HepG2 (cell line): ENCODE measurements at regions not wholly inside any gene's neighbourhood (a gene's known extent, or its start where the extent isn't known, plus 50 kb on each side); places are given as distances from the start of the nearest gene placed in this dataset.

Experiments
- ATAC-seq: fragments of 200-7000 bp; cut with Tn5 transposase; 3 replicates; pipeline ENCODE4 v1.9.1; 2020; ENCODE audit warnings: mild to moderate bottlenecking, moderate library complexity
- BruUV-seq: library from RNA; stranded (reverse); fragments of 400-500 nt; replicated peaks from 2 replicates; lab custom pipeline; 2021; lab: Mats Ljungman, UMichigan
- CTCF ChIA-PET: fragments of 300-600 bp; formaldehyde crosslinking; extraction: SDS; loops from one replicate; lab custom pipeline; 2021; ENCODE audit warnings: low total read pairs, inconsistent platforms, low intra/inter-chr PET ratio; lab: Yijun Ruan, JAX
- POLR2A ChIA-PET: fragments of 350-600 bp; sonication (Branson Sonifier 250); formaldehyde crosslinking; loops from one replicate; lab custom pipeline; 2020; ENCODE audit warnings: antibody characterized with exemption, inconsistent platforms; lab: Yijun Ruan, JAX
- DNase-seq: peaks from one replicate; pipeline ENCODE4 v3.0.0-alpha.2; 2015; ENCODE audit warnings: low spot score
- FAIRE-seq: peaks from 3 replicates; lab custom pipeline; 2011; peaks lifted over from hg19 to GRCh38; lab: Jason Lieb, UNC
- H2AFZ ChIP-seq: one replicate; pipeline ENCODE4 v1.6.1; 2011; ENCODE audit warnings: low read length, inconsistent platforms
- H3K27ac ChIP-seq: fragments of 300-600 bp; 3 replicates; pipeline ENCODE4 v1.8.0; 2011; ENCODE audit warnings: mixed run types, mild to moderate bottlenecking, mixed read lengths, low read length, inconsistent platforms; ENCODE audit not compliant: insufficient read depth; ENCODE audit errors: extremely low read length
- H3K27me3 ChIP-seq, 2 experiments: fragments of 200-600 bp in 1 of 2; 2 replicates in 1 of 2; 3 replicates in 1 of 2; pipeline versions ENCODE4 v1.6.0 to v1.8.0; 2011; ENCODE audit warnings: low read length in 2 of 2, mild to moderate bottlenecking in 2 of 2, moderate library complexity in 2 of 2, inconsistent platforms in 1 of 2; ENCODE audit not compliant: insufficient read depth in 2 of 2, control insufficient read depth in 1 of 2
- H3K36me3 ChIP-seq, 2 experiments: fragments of 200-600 bp in 1 of 2; replicated peaks in 1 of 2; 2 replicates in 1 of 2; 3 replicates in 1 of 2; pipeline versions ENCODE4 v1.5.1 to v1.8.0; 2011; ENCODE audit warnings: low read length in 2 of 2, inconsistent platforms in 1 of 2; ENCODE audit not compliant: insufficient read depth in 2 of 2, control insufficient read depth in 1 of 2
- H3K4me1 ChIP-seq: 2 replicates; pipeline ENCODE4 v1.5.1; 2012; ENCODE audit warnings: low read length, inconsistent platforms; ENCODE audit not compliant: insufficient read depth
- H3K4me2 ChIP-seq: 2 replicates; pipeline ENCODE4 v1.6.0; 2011; ENCODE audit warnings: low read depth, low read length, inconsistent platforms
- H3K4me3 ChIP-seq, 3 experiments: fragments of 200-600 bp in 1 of 3; sonication (generic), shearing (Covaris generic) in 1 of 3; replicated peaks in 1 of 3; 2 replicates each; pipeline ENCODE4 v1.5.1; 2011 to 2016; ENCODE audit warnings: low read length in 3 of 3, inconsistent platforms in 2 of 3, low read depth in 2 of 3, mild to moderate bottlenecking in 2 of 3, control low read depth in 1 of 3, mixed read lengths in 1 of 3; ENCODE audit not compliant: insufficient read depth in 1 of 3
- H3K79me2 ChIP-seq: one replicate; pipeline ENCODE4 v1.6.1; 2011; ENCODE audit warnings: low read length, inconsistent platforms; ENCODE audit not compliant: insufficient read depth
- H3K9ac ChIP-seq: 2 replicates; pipeline ENCODE4 v1.6.0; 2011; ENCODE audit warnings: mild to moderate bottlenecking, low read depth, low read length, inconsistent platforms; ENCODE audit not compliant: insufficient read depth
- H3K9me3 ChIP-seq: 2 replicates; pipeline ENCODE4 v1.5.1; 2012; ENCODE audit warnings: mild to moderate bottlenecking, low read length
- H4K20me1 ChIP-seq: 2 replicates; pipeline ENCODE4 v1.6.0; 2011; ENCODE audit warnings: inconsistent platforms, mild to moderate bottlenecking, low read length, moderate library complexity; ENCODE audit not compliant: insufficient read depth
- CSRNP1 ChIP-seq: sonication (generic); formaldehyde crosslinking; IDR thresholded peaks from 2 replicates; pipeline ENCODE4 v1.8.1; 2023; ENCODE audit warnings: mild to moderate bottlenecking, missing genetic modification reagents
- FOXM1 ChIP-seq: sonication (generic); formaldehyde crosslinking; IDR thresholded peaks from 2 replicates; pipeline ENCODE4 v1.5.0; 2020; ENCODE audit warnings: missing genetic modification reagents
- GATAD2A ChIP-seq: IDR thresholded peaks from 2 replicates; pipeline ENCODE4 v1.6.1; 2016
- KAT7 ChIP-seq: IDR thresholded peaks from 2 replicates; pipeline ENCODE4 v1.6.1; 2018; ENCODE audit warnings: borderline replicate concordance, missing compliant biosample characterization
- MAFF ChIP-seq: IDR thresholded peaks from 2 replicates; pipeline ENCODE4 v1.6.1; 2011; ENCODE audit warnings: low read depth, low read length, improper control_type of control experiment
- MAFK ChIP-seq, 2 experiments: IDR thresholded peaks in 1 of 2; conservative IDR thresholded peaks in 1 of 2; 2 replicates each; pipeline ENCODE4 v1.6.1; 2011; ENCODE audit warnings: improper control_type of control experiment in 2 of 2, low read length in 2 of 2
- ZFP36L2 ChIP-seq: sonication (generic); formaldehyde crosslinking; IDR thresholded peaks from 2 replicates; pipeline ENCODE4 v1.4.0; 2020; ENCODE audit warnings: missing genetic modification reagents
- ZNF772 ChIP-seq: sonication (generic); formaldehyde crosslinking; IDR thresholded peaks from 2 replicates; pipeline ENCODE4 v1.5.0; 2020; ENCODE audit warnings: mild to moderate bottlenecking, missing genetic modification reagents
- WGBS: methylation state at CpG from one replicate; pipeline ENCODE4 v1.1.6; 2017; ENCODE audit warnings: low lambda C conversion rate; 5-methylcytosine and 5-hydroxymethylcytosine counted together
- in situ Hi-C: cut with HindIII; loops from 2 replicates; pipeline ENCODE4 v1.10.0; 2017; ENCODE audit warnings: low pct_unique_long_range_greater_than_20kb; ENCODE audit not compliant: extremely low pct_ligation_motif_present
- intact Hi-C: fragments of 100-400 bp; cut with micrococcal nuclease; formaldehyde crosslinking; loops from one replicate; pipeline ENCODE4 v1.10.0; 2022; ENCODE audit not compliant: unreplicated experiment

GRCh38 chr10:30228417-30229036, 120.6 kb downstream of the MTPAP start:
- Histone ChIP-seq H3K36me3 (no peaks in the 10 kb centered on the region), H3K4me3 (no peak overlapping the region), H3K9ac (no peak overlapping the region), H3K9me3 (no peaks in the 10 kb centered on the region), H2AFZ (no peak overlapping the region), H3K27me3 (no peaks in the 10 kb centered on the region), H4K20me1 (no peaks in the 10 kb centered on the region), H3K27ac (no peak overlapping the region), H3K79me2 (no peaks in the 10 kb centered on the region), H3K4me2 (no peak overlapping the region), H3K4me1 (peaks cover 11% of the 10 kb centered on the region; the same call in 1 of the 2 replicates)
- FAIRE-seq (no peak), ATAC-seq (no peak), DNase-seq (no peak)
- CTCF ChIA-PET: no interaction called here
- no peak for TF ChIP-seq ZFP36L2 (CRISPR knock-in tag)
- TF ChIP-seq KAT7 (CRISPR knock-in tag): no peak
- TF ChIP-seq FOXM1 (CRISPR knock-in tag): no peak
- no peak for TF ChIP-seq ZNF772
- in situ Hi-C loops: no loop called here
- intact Hi-C loops: no loop called here
- 57% methylated on average over 5 of the region's 5 CpGs for WGBS
- BruUV-seq: no TSS peak
- POLR2A ChIA-PET: no interaction called here

- Histone ChIP-seq H3K27me3 (no peaks in the 10 kb centered on the region), H3K36me3 (no peaks in the 10 kb centered on the region), H3K27ac (no peak overlapping the region), H3K4me1 (peaks cover 11% of the 10 kb centered on the region; the same call in 1 of the 2 replicates), H3K9me3 (no peaks in the 10 kb centered on the region), H3K9ac (no peak overlapping the region), H4K20me1 (no peaks in the 10 kb centered on the region), H3K4me2 (no peak overlapping the region), H3K79me2 (no peaks in the 10 kb centered on the region), H3K4me3 (no peak overlapping the region), H2AFZ (no peak overlapping the region)
- ATAC-seq: 0 out of 3 replicates have a peak, but pooled peaks have one; percentile 21
- intact Hi-C loops: no loop called here
- ChIA-PET CTCF (no interaction called here), POLR2A (interaction anchor here (0.6 kb wide), 1 partner anchor 10 kb away, joined by 3 read pairs; no protein-coding TSS in a partner anchor)
- in situ Hi-C loops: no loop called here
- WGBS: 0% methylated on average over 2 of the region's 6 CpGs
- TF ChIP-seq MAFK (conservative IDR thresholded peaks at IDR 0.05 in 1 of 2, IDR thresholded peaks at IDR 0.05 in 1 of 2; ENCODE audit: low read length in 2 of 2) (peak; percentile 67 to 79), CSRNP1 (CRISPR knock-in tag) (no peak), GATAD2A (CRISPR knock-in tag) (no peak), MAFF (peak; percentile 62)
- FAIRE-seq: no peak
- BruUV-seq: no TSS peak
- no peak for DNase-seq
These were observed 121.6 kb downstream of the MTPAP start for GRCh38 chr10:30227481-30227880.
